GM21786 (cell line): ENCODE measurements at regions not wholly inside any gene's neighbourhood (a gene's known extent, or its start where the extent isn't known, plus 50 kb on each side); places are given as distances from the start of the nearest gene placed in this dataset.

ENCODE experiments used
- ATAC-seq: cut with Tn5 transposase; IDR thresholded peaks from one replicate; pipeline ENCODE4 v1.9.1; 2021; ENCODE audit not compliant: unreplicated experiment

DNA sequence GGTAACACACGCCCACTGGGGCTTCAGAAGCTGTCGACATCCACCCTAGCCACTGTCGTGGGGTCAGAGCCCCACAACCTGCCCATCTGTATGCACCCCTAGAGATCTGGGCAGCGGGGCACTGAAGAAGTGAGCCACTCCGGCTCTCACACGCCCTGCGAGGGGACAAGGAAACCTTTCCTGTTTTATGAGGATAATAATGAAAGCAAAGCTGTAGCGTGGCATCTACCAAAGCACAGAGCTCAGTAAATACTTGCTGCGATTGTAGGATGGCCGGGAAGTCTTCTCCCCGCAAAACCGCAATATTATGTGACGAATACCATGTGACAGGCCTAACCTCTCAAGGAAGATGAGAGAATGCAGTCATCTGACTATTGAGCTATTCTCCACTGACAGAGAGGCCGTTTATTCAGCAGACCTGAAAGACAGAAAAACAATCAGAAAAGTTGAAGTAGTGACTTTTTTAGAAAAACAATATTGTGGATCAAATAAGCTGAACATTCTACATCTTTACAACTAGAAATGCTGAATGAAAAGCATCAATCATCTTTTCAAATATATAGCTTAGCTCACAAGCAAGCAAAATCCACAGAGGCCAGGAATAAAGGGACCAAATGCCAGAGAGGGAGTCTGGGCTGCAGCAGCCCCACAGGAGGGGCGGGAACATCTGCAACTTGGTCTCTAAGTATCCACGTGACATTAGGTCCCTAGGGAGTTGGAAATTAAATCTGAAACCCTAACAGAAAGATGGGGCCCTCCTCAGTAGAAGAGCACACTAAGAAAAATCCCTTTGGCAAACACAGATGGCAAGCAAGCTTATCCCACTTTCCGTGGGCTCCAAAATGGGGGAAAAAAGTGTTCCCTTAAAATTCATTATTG is 207.8 kb downstream of the TTLL2 start:
- no peak for ATAC-seq

DNA sequence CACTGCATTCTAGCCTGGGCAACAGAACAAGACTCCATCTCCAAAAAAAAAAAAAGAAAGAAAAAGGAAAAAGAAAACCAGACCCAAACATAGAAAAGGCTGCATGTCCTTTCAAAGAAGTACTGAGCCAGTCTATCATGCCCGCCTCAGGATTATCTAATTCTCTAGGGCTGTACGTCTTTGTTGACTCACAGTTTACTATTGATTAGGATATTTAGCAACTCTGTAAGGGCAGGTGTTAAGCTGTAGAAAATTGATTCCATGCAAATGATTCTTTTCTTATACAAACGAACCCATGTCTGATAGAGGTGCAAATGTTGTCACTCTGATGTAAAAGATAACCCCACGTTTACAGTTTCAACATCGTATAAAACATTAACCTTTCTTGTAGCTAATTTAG is 209.0 kb downstream of the TTLL2 start:
- ATAC-seq, result no peak

DNA sequence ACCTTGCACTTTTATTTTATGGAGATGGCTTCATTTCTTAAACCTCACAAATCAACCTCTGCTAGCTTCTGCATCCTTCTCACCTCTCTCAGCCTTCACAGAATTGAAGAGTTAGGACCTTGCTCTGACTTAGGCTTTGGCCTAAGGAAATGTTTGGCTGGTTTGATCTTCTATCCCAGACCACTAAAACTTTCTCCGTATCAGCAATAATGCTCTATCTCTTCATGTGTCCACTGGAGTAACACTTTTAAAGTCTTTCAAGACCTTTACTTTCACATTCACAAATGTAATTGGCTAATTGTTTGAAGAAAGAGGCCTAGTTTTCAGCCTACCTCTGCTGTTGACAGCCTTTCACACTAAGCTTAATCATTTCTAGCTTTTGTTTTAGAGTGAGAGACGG is 212.9 kb downstream of the TTLL2 start:
- ATAC-seq, result no peak

DNA sequence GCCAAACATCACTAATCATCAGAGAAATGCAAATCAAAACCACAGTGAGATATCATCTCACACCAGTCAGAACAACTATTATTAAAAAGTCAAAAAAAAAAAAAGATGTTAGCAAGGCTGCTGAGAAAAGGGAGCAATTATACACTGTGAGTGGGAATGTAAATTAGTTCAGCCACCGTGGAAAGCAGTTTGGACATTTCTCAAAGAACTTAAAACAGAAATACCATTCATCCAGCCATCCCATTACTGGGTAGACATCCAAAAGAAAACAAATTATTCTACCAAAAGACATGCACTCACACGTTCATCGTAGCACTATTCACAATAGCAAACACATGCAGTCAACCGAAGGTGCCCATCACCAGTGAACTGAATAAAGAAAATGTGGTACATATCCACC is 213.9 kb downstream of the TTLL2 start:
- ATAC-seq, result no peak

DNA sequence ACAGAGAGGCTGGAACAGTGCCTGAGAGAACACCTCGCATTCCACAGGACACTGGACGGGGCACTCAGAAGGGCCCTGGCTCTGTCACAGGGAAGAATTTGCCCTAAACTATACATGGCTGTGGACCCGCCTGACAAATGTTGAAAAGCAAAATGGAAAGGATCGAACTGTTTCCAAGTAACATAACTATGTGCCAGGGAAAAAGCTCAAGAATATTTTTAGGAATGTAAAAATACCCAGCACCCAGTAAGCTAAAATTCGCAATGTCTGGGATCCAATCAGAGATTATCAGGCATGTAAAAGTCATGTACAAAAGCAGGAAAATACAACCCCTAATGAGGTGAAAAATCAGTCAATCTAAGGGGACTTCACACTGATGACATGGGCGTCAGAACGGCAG is 215.9 kb downstream of the TTLL2 start:
- no peak for ATAC-seq

DNA sequence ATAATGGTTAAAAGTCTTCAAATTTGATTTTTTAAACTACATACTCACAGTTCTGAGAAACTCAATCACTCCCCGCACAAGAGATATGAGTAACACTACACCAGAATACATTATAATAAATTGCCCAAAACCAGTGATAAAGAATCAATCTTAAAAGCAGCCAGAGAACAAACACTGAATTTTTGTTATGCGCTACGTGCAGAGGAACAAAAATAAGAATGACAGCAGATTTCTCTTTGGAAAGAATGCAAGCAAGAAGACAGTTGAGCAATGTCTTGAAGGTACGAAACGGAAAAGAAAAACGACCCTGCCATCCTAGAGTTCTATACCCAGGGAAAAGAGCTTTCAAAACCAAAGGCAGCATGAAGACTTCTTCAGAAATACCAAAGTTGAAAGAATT is 216.7 kb downstream of the TTLL2 start:
- no peak for ATAC-seq

DNA sequence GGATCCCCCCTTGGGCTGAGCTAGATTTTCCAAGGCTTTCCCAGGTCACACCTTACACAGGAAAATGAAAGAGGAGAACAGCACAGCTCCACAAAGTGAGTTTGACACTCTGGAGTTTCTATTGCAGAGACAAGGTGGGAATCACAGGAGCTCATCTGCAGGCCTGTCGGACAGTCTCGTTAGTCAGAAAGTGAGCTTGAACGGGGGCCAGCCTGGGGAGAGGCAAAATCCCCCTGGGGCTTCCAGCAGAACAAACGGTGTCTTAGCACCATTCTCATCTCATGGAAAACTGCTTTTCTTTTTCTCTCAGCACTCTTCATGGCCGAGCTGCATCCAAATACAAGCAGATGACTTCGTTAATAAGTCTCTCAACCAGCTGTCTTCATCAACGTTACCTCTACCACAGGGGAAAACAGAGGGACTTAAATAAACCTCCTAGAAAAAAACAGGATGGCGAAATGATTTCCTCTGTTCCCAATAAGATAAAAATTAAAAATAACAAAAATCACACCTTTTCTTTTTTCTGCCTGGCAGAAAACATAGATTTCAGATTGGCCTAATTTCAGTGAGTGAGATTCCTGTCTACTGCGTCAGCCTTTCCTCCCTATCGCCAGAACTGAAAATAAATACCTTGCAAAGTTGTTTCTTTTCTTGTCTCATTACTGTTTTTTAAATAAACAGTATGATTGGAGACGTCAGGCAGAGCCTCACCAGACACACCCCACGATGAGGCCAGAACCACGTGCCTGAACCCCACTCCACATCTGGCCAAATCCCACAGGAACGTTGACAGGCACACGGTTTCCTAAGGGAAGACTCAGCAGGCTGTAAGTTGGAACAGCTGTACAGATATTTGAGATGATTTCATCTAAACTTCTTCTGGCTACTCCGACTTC is 219.0 kb downstream of the TTLL2 start:
- no peak for ATAC-seq

DNA sequence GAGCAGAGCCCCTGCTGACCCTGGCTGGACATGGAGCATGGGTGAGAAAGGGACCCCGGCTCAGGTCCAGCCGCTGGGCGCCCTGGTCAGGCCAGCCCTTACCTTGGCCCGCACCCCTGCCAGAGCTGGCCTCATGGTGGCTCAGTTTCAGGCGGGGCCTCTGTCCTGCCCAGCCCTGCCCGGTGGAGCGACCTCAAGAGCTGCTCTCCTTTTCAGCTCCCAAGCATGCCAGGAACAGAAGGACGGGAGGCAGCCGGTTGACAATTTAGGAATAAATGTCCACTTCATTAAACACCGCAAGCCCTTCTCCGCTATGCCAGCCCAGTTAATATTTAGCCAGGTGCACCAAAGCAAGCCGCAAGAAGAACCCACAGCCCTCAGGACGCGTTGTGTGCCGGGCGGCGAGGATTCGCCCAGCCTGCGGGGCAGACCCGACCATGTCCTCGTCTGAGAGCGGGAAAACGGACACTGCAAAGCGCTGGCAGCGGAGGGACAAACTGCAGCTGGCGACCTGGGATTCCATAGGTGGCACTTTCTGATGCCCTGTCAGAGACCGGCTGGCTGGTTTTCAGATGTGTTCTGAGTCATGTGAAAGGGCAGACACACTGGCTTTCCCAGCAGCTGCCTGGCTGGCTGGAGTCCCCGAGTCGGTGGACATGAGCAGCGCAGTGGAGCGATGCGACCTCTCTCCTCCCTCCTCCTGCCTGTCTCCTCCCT is 221.9 kb downstream of the TTLL2 start:
- ATAC-seq, result no peak

DNA sequence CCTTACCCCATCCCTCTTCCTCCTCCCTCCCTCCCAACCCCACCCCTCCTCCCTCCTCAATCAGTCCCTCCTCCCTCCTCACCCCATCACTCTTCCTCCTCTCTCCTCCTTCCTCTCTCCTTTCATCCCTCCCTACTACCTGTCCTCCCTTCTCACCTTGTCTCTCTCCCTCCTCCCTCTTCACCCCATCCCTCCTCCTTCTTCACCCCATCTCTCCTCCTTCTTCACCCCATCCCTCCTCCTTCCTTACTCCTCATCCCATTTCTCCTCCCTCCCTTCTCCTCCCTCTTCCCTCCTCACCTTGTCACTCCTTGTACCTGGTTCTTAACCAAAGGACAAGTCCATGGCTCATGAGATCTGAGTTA is 222.4 kb downstream of the TTLL2 start:
- no peak for ATAC-seq

DNA sequence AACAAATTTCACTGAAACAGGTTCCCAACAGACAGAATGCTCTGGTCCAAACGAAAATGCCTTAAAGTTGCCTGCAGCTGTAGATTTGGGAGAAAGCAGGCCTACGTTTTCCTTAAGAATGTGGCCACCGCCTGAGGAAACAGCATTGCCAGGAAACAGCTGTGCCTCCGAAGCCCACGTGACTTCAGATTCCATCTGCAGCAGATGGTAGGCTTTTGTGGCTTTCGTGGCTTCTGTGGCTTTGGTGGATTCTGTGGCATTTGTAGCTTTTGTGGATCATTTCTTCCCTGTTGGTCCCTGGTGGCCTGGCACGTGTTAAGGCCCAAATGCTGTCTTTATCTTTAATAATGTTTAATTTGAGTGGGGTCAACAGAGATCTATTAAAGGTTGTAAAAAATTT is 222.9 kb downstream of the TTLL2 start:
- ATAC-seq, result no peak

DNA sequence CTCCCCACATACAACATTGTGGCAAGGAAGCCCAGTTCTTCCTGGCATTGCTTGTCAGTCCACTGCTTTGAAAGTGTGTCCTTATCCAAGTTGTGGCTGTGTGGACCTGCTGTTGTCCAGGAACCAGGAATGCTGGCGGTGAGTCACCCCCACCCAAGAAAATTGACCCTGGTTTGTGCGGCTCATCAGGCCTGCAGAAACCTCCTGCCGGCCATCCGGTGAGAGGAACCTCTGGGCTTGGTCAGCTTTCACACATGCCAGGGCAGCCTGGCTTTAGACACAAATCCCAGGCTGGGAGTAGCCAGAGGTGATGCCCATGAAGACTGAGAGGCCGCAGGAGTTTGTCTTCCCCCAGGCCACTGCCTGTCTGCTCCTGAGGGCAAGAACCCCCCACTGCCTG is 223.6 kb downstream of the TTLL2 start:
- ATAC-seq, result no peak

DNA sequence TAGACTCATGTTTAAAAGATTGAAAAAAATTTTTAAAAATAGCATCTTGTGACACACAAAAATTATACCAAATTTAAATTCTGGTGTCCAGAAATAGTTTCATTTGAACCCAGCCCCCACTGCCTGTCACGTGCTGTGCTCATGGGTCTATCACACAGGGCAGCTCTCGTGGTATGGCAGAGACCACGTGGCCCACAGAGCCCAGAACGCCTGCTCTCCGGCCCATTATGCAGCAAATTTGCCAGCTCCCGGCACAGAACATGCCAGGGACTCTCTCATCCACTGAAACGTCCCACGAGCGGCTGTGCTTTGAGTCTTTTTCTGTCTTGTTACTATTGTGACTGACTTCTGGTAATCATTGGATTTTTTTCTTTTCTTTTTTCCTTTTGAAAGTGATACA is 224.3 kb downstream of the TTLL2 start:
- no peak for ATAC-seq

DNA sequence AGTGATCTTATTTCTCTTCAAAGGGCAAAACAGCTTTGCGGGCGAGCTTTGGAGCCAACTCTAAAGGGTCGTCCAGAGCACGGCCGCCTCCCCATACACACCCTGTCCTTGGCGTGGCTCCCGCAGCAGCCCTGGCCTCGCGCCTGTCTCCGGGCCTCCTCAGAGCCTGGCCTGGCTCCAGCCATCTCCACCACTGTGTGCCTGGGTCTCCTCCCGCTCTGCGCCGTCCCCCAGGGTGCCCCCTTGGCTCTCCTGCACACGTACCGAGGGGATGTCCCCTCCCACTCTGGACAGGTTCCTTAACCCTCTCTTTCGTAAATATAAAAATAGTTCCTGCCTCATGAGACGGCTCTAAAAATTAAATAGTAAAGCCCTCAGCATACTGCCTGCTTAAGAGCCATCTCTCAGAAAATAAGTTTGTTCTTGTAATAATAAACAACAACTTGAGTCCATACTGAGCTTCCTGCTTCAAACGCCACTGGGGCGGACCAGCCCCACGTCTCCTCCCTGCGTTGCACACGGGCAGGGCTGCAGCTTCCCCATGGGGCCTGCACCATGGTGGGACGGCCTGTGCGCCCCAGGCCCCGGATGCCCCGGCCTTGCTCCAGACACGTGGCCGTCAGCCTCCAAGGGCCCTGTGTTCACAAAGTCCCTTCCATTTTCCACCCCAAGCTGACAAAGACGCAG is 226.2 kb downstream of the TTLL2 start:
- no peak for ATAC-seq

DNA sequence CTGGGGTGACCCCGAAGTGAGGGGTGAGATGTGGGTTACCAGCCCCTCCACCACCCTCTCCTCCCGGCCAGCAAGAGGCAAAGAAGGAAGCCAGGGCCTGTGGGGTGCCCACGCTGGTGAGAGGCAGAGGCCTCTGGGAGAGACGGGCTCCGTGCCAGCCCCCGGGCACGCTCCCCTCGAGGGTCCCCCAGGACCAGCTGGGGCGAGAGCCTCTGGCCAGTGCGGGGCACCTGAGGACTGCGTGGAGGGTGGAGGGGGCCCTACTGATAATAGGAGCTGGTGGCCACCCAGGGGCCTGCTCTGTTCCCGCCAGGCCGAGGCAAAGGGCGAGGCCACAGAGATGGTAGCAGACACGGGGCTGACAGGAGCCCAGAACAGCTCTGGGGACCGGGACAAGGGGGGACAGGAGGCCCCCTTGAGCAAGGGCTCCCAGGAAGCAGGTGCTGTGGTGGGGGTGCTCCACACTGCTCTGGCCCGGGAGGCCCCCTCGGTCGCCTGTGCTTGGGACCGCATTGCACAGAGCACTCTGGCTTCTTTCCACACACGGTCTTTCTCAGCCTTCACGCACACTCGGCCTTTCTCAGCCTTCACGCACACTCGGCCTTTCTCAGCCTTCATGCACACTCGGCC is 226.9 kb downstream of the TTLL2 start:
- no peak for ATAC-seq

DNA sequence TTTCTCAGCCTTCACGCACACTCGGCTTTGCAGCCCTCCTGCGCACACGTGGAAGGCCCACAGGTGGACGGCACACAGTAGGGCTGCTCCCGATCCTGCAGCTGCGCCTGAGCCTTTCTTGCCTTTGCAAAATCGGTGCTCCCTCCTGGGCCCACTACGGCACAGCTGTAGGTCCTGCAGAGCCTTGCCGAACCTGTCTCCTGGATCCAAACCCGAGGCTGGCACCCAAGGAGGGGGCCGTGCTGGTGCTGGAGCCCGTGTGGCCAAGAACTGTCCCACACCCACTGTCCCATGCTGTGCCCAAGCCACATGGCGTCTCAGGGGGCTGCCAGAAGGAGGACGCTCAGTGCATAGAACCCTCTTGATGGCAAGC is 227.4 kb downstream of the TTLL2 start:
- no peak for ATAC-seq

DNA sequence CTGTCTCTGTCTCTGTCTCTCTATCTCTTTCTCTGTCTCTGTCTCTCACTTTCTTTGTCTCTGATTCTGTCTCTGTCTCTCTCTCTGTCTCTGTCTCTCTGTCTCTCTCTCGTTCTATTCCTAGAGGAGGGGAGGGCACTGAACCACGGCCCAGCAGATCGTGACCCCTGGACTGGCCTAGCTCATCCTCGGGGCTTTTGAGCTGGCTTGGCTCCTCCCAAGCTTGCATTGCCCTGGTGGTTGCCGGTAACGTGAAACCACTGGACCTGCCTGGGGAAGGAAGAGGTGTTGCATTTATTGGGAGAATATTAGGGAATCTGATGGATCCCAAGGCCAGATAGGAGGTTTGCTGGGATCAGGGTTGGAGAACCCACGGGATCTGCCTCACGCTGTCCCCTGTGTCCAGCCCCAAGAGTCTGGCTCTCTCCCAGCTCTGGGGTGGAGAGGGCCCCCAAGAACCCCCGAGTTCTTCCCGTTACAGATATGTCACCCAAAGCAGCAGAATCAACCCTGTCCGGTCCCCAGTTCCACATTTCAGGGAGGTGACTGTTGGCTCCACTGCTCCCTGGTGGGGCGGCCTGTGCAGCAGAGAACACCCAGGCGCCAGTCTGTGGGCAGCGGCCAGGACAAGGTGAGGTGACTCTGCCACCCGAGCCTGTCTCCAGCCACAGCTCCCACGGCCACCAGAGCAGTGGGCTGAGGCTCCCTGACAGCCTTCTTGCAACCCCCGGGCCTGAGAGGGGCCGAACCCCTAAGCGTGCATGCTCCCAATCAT is 228.3 kb downstream of the TTLL2 start:
- no peak for ATAC-seq

DNA sequence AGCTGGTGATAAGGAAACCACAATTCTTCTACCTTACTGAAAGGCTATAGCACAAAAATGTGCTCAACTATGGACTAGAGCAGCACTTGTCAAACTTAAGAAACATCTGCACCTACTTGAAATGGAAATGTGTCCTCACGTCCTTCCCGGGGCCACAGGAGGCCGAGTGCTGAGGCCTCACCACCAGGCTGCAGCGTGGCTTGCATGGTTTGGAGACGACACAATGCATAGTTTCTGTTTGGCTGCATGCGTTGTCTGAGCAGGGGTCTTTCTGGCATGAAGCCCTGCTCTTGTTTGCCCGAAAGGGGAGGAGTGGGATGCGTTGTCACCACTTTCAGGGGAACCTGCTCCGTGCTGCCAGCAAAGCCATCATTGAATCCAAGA is 228.8 kb downstream of the TTLL2 start:
- no peak for ATAC-seq

DNA sequence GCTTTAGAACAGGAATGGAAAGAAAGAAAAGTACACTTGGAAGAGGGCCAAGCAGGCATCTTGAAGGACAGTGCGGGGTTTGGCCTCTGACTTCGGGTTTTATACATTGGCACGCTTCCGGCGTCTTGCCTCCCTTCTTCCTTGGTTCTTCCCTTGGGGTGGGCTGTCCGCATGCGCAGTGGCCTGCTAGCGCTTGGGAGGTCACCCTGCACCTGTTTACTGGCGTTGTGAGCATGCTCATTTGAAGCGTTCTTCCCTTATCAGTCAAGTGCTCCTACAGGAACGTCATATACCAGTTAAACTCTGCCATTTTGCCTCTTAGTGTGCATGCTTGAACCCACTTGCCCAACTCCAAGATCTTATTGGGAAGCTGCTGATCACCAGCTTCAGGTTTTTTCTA is 230.0 kb downstream of the TTLL2 start:
- no peak for ATAC-seq

DNA sequence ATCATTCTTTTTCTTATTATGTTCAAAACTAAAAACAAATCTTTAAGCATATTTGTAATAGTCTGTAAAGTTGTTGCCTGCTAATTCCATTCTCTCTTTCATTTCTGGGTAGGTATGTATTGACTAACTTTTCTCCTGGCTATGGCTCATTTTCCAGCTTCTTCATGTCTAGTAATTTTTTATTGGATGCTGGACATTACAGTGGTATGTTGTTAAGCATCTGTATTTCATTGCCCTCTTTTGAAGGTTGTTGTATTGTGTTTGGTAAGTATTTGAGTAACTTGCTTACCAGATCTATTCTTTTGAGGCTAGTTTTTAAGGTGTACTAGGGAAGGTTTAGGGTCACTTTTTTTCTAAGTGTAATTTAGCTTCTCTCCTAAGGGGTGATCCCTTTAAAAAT is 230.9 kb downstream of the TTLL2 start:
- ATAC-seq, result no peak

DNA sequence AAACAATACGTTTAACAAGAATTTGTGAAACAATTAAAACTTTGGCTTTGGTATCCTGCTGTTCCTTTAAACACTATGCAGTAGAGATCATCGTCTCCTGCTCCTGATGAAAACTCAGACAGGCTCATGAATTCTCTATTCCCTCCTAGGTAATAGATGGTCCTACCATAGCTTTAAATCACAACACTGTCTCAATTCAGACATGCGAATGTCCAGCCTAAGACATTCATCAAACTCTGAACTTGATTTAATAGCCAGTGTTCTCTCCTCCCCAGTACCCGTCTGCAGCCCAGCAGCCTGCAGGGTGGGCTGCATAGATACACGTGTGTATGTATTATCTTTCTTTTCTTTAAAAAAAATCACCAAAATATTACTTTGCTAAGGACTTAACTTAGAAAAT is 232.8 kb downstream of the TTLL2 start:
- no peak for ATAC-seq
